Right forelimb (tissue), 1 donor: ENCODE measurements at regions not wholly inside any gene's neighbourhood (a gene's known extent, or its start where the extent isn't known, plus 50 kb on each side); places are given as distances from the start of the nearest gene placed in this dataset.
"Not testable (repeated sequence)": the region's sequence is repeated elsewhere in the genome, so short reads cannot be mapped to it uniquely, and the experiment has no call there.

ENCODE experiments used
- DNase-seq: peaks from one replicate; pipeline ENCODE4 v3.0.0-alpha.2; 2018

GRCh38 chr2:40957508-40957907, 505.6 kb upstream of the SLC8A1 start:
- DNase-seq = no peak

GRCh38 chr2:40962026-40962425, 510.1 kb upstream of the SLC8A1 start:
- peak; percentile 39 for DNase-seq

GRCh38 chr2:40964509-40965250, 512.8 kb upstream of the SLC8A1 start:
- no peak for DNase-seq

- DNase-seq = no peak
These were observed 515.6 kb upstream of the SLC8A1 start for GRCh38 chr2:40967451-40967850.

- DNase-seq = no peak
These were observed 523.3 kb upstream of the SLC8A1 start for GRCh38 chr2:40975151-40975550.

GRCh38 chr2:40997362-40997761, 545.5 kb upstream of the SLC8A1 start:
- no peak for DNase-seq

GRCh38 chr2:41000374-41000773, 548.5 kb upstream of the SLC8A1 start:
- no peak for DNase-seq

- DNase-seq = no peak
These were observed 549.0 kb upstream of the SLC8A1 start for GRCh38 chr2:41000906-41001305.

- no peak for DNase-seq
These were observed 552.8 kb upstream of the SLC8A1 start for GRCh38 chr2:41004700-41005099.

- DNase-seq = no peak
These were observed 568.5 kb upstream of the SLC8A1 start for GRCh38 chr2:41020358-41020757.

- no peak for DNase-seq
These were observed 572.9 kb upstream of the SLC8A1 start for GRCh38 chr2:41024816-41025215.

- DNase-seq = no peak
These were observed 574.7 kb upstream of the SLC8A1 start for GRCh38 chr2:41026613-41027012.

- DNase-seq = no peak
These were observed 575.2 kb upstream of the SLC8A1 start for GRCh38 chr2:41027095-41027494.

- DNase-seq = no peak
These were observed 579.4 kb upstream of the SLC8A1 start for GRCh38 chr2:41031282-41031681.

GRCh38 chr2:41032715-41033114, 580.8 kb upstream of the SLC8A1 start:
- no peak for DNase-seq

GRCh38 chr2:41033127-41033526, 581.2 kb upstream of the SLC8A1 start:
- DNase-seq = no peak

GRCh38 chr2:41038408-41038807, 586.5 kb upstream of the SLC8A1 start:
- DNase-seq = no peak

GRCh38 chr2:41039750-41040149, 587.9 kb upstream of the SLC8A1 start:
- not testable (repeated sequence) for DNase-seq

- DNase-seq = no peak
These were observed 589.1 kb upstream of the SLC8A1 start for GRCh38 chr2:41040782-41041520.

GRCh38 chr2:41042343-41042742, 590.5 kb upstream of the SLC8A1 start:
- DNase-seq = no peak

- DNase-seq = peak; percentile 47
These were observed 609.5 kb upstream of the SLC8A1 start for GRCh38 chr2:41061356-41061755.

- DNase-seq = no peak
These were observed 610.4 kb upstream of the SLC8A1 start for GRCh38 chr2:41062336-41062735.

GRCh38 chr2:41066168-41066567, 614.3 kb upstream of the SLC8A1 start:
- no peak for DNase-seq

GRCh38 chr2:41068740-41069139, 616.9 kb upstream of the SLC8A1 start:
- no peak for DNase-seq

GRCh38 chr2:41078341-41078740, 626.5 kb upstream of the SLC8A1 start:
- no peak for DNase-seq
